HG02852 (cell line): ENCODE measurements at regions not wholly inside any gene's neighbourhood (a gene's known extent, or its start where the extent isn't known, plus 50 kb on each side); places are given as distances from the start of the nearest gene placed in this dataset.

Experiments
- ATAC-seq: cut with Tn5 transposase; IDR thresholded peaks from one replicate; pipeline ENCODE4 v1.9.1; 2021; ENCODE audit warnings: mild to moderate bottlenecking, moderate library complexity; ENCODE audit not compliant: unreplicated experiment

DNA sequence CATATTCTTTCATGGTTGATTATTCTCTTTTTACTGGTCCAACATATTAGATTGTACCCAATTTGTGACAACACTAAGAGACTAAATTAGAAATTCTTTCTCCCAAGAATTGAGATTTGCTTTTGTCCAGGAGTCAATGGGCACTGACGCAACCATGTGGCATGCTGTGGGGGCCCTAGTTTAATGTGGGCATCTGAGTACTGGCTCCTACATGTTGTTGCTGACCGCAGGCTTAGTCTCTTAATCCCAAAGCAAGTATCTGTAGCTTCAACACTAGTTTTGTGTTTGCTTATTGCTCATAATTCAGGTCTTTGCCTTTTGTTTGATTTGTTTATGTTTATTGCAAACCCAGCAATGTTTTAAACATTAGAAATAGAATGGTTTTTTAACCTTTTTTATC lies 263.4 kb upstream of the NDST4 start:
- ATAC-seq: no peak

DNA sequence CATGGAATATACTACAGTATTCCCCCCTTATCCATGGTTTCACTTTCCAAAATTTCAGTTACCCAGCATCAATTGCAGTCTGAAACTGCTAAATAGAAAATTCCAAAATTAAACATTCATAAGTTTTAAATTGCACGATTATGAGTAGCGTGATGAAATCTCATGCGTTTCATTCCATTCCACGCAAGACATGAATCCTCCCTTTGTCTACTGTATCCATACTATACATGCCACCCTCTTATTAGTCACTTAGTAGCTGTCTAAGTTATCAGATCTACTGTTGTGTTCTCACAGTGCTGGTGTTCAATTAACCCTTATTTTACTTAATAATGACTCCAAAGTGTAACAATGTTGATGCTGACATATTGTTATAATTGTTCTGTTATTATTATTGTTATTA lies 261.2 kb upstream of the NDST4 start:
- ATAC-seq: no peak

DNA sequence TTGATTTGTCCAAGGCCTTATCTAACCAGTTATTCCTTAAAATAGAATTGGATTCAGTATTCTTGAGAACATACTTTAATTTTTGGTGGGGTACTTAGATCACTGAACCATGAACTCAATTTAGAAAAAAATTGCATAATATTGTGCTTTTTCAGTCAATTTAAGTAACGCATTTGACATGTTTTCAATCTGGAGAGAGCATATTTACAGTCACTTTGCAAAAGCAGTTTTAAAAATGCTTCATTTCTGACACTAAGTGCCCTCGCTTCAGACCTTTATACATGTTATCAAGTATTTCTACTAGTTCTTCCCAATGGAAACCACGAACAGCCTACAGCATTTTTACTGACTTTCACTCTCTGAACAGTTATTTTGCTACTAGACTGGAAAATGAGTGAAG lies 257.1 kb upstream of the NDST4 start:
- ATAC-seq: no peak

DNA sequence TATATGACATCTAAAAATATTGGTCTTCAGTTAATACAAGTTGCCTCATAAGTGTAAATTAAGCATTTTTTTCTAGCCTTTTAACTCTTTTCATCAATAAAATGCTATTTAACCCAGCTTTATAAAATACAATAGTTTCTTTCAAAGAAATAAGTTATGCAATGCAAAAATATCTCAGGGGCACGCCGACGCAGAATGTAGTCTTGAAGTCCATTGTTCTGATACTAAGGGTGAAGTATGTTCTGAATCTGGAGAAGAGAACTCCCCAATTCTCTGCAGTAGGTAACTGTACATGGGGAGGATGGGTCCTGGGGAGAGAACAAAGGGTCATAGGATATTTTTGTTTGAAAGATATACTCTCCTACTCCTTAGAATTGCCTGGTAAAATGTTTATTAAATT lies 256.6 kb upstream of the NDST4 start:
- ATAC-seq: no peak

DNA sequence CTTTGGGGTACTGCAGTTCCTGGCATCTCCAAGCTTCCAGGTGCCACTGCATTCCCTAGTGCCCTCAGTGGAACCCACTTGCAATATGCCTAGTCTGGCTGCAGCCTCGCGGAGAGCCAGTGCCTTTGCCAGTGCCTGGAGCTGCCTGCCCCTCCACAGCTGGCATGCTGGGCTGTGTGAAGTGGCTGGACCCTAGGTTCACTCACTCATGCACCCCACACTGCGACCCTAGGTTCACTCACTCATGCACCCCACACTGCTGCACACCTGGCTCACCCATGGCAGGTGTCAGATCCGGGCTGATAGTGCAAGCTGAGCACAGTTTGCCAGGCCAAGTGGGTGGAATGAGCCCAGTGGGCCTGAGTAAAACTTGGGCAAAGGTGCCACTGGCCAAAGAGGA lies 253.0 kb upstream of the NDST4 start:
- no peak for ATAC-seq

DNA sequence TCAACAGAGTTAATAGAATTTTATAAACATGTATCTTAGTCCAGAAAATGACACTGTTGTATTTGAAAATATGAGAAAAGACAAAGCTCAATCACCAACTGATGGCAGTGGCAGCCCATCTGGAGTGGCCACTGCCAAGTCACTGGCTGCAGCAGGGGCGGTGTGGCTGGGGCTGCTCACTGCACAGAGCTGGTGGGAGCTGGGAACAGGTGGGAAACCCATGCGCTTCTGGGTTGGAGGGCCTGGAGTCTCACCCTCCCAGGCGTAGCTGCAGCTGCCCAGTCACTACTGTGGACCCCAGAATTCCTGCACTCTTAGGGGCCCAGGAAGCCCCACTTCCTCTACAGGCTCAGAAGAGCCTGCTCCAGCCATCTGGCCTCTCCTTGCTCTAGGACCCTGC lies 251.8 kb upstream of the NDST4 start:
- ATAC-seq: no peak

DNA sequence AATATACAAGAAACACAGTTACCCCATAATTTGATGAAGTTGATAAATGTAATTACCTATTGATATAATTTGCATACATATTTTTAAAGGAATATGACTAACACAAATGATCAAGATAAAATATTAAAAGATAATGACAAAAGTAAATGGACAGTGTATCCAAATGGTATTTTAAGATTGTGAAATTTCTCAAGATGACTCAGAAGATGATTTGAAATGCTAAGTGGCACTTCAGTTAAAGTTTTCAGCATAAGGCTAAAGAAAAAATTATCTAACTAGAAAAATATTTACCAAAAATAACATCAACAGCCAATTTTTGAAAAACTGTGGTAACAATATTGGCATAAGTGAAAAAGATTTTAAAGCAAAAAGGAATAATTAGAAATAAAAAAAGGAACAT lies 248.4 kb upstream of the NDST4 start:
- no peak for ATAC-seq

DNA sequence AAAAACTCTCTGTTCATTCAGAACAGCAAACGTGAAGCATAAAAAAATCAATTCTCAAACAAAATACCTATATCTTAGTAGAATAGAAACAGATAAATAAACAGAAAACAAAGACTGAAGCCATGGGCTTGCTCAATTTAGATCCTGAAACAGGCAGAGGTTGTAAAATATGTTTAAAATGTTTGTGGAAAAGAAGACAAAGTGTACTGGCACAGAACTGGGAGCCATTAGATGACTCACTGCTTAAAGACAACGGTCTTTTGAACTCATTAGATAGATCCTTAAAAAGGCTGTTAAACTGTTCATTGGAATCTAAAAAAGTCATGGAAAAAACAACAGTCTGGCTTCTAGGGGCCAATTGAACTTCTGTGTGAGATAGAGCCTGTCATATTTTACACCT lies 247.0 kb upstream of the NDST4 start:
- no peak for ATAC-seq

DNA sequence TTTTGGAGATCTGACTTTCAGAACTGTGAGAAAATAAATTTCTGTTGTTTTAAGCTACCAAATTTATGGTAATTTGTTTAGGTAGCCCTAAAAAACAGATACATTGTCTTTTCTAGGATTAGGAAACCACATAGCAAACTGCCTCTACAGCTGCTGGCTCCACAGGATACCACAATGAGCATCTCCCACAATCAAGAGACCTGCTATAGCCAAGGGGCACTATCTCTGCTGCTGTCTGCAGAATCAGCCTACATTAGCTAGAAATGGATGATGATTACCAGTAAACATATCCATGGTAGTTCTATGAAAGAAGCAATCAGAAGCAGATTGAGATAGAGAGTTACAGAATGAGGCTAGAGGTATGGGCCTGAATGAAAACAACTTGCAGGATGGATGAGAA lies 244.4 kb upstream of the NDST4 start:
- no peak for ATAC-seq

DNA sequence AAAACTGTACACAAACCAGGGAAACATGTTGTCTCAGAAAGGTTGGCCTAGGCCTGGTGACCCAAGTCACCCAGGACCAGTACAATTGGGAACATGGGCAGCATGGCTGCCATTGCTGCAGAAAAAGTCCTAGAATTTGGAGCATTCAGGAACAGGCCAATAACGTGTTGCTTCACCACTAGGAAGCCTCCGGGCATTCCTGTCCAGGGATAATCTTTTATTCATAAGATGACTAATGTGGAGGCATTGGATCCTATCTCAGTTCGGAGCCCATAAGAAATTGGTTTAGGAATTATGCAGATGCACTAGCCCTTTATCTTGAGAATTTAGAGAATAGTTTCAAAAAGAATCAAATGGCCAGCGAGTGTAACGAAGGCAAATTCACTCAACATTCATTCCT lies 242.8 kb upstream of the NDST4 start:
- no peak for ATAC-seq

DNA sequence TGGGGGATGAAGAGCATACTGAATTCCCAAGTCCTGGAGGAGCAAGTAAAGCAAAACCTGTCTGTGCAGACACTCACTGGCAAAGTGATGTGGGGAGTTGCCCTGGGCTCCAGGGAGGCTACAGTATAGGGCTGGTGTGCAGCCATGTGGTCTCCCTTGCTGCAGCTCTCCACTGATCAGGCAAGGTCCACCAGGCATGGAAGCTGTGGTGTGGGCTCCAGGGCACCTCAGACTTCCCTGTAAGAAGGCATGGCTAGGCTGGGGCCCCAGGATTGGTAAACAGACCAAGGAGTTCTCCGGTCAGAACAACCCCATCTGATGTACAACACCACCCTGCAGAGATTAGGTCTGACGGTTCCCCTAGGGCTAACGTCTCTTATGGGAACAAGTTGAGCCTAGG lies 241.9 kb upstream of the NDST4 start:
- no peak for ATAC-seq

DNA sequence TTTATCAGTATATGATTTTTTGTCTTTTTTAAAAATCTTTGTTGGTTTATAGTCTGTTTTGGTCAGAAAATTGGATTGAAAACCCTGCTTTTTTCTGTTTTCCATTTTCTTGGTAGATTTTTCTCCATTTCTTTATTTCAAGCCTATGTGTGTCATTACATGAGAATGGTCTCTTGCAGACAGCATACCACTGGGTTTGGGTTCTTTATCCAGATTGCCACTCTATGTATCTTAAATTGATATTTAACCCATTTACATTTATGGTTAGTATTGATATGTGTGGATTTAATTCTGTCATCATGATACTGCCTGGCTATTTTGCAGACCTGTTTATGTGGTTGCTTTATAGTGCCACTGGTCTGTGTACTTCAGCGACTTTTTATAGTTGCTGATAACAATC lies 239.9 kb upstream of the NDST4 start:
- ATAC-seq: no peak

DNA sequence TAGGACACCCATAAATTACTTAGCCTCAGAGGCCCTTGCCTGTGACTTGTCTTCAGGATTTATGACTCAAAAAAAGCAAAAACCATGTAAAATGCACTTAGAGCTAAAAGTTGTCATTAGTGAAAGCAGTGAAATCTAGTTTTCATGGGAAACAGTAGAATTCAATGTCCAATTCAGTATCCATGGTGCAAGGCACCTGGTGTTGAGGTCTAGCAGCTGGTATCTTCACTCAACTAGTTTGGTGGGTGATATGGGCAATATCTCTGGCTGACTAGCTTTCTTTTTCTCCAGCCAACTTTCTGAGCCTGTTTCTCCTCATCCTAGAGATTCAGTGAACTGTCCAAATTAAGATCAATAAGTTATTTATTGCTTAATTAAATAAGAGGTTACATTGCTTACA lies 229.8 kb upstream of the NDST4 start:
- ATAC-seq: no peak

DNA sequence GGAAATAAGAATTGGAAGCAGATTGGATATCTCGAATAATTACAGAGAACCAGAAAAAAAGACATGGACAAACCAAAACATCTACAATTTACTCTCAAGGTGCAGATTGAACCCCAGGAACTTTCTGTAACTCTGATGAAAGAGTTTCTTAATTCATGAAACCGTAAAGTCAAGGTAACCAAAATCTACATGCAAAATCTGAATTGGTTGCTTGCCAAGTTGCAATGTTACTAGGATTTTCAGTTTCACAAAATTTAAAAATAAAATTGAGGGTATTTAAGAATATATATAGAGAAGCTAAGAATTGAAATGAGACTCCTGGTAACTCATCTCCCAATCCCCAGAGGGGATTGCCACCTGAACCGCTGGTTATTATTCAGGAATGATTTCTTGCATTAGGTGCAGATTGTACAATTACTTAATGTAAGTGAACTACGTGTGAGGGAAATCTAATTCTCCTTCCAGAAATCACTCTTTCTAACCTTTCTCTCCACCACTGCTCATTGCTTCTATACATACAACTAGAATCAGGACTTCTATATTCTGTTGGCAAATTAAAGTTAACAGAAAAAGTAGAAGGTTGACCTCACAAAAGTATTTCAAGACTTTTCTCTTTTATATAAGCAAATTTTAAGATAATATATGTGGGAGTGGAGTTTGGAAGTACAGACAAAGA lies 221.5 kb upstream of the NDST4 start:
- ATAC-seq: peak; percentile 51

DNA sequence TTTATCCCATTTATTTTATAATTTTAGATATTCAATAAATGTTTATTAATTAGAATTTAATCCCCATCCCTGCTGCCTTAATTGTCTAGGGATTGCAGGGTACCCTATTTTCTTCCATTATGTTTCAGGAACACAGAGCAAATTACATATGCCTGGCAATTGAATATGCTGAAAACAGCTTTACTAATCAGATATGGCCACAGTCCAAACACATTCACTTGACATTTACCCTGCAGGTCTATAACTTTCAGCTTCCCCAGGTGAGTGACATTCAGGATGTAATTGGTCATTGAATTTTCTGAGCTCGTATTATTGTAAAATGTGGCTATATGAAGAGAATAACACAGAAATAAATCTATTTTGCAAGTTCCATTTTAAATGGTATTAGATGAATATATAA lies 218.7 kb upstream of the NDST4 start:
- ATAC-seq: no peak

DNA sequence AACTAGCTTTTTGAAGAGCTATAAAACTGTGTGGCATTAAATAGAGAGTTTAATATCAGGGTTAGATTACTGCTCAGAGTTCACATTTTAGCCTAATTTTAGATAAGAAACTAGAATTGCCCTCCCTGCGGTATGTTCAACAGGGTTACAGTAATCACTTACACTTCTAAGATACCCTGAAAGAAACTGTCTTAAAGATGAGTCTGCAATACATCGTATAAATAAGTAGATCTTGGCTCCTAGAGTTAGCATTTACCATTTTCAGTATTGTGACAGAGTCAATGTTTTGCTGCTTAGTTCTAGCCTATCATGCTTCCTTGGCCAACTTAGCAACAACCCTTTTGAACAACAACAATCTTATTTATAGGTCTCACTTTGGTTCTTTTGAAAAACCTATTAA lies 217.8 kb upstream of the NDST4 start:
- no peak for ATAC-seq

DNA sequence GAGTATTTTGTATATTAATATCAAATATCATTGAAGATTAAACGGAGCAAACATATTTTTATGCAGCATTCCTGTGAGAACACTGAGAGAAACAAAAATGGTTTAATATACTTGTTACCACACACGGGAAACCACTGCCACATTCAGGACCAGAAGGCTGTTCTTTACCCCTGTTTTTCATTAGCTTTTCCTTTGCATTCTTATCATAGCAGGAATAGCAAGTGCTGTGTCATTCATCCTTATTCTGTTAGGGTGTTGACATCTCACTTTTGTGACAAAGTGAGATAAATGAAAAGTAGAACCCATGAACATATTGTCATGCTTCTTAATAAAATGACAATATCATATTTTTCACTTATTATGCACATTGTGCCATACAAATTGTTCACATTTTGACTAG lies 212.4 kb upstream of the NDST4 start:
- no peak for ATAC-seq

DNA sequence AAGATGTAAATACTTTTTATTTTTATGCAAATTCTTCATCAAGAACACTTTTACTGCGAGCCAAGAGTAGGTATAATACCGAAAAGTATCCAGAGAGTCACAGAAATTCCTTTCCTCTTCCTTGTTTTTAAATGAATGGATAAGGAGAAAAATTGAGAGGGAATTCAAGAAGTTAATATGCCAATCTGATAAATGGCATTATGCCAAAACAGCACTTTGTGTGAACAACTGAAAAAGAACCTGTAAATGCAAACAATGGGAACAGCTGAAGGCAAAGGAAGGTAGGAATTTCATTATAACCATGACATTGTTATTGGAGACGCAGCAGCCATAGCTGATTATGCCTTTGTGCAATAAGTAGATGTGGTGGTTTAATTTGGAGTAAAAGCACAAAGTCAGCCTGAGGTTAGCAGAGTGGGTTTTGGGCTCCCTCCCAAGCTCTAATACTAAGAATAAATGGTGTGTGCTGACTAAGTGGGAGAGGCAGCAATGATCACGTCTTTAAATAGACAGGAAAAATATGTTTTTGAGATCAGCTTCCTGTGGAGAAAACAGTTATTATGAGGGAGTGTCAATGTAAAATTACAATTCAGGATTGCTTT lies 209.8 kb upstream of the NDST4 start:
- ATAC-seq: no peak

DNA sequence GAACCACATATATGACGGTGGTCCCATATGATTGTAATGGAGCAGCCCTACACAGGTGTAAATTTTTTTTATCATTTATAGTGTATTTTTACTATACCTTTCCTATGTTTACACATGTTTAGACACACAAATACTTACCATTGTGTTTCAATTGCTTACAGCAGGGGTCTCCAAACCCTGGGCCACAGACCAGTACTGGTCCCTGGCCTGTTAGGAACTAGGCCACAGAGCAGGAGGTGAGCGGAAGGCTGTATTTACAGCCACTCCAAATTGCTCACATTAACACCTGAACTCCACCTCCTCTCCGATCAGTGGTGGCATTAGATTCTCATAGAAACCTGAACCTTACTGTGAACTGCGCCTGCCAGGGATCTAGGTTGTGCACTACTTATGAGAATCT lies 201.8 kb upstream of the NDST4 start:
- no peak for ATAC-seq

DNA sequence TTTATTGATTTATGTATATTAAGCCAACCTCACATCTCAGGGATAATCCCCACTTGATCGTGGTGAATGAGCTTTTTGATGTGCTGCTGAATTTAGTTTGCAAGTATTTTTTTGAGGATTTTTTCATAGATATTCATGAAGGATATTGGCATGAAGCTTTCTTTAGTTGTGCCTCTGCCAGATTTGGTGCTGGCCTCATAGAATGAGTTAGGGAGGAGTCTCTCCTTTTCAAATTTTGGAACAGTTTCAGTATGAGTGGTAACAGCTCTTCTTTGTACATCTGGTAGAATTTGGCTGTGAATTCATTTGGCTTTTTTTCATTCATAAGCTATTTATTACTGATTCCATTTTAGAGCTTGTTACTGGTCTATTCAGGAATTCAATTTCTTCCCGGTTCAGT lies 197.2 kb upstream of the NDST4 start:
- ATAC-seq: no peak

DNA sequence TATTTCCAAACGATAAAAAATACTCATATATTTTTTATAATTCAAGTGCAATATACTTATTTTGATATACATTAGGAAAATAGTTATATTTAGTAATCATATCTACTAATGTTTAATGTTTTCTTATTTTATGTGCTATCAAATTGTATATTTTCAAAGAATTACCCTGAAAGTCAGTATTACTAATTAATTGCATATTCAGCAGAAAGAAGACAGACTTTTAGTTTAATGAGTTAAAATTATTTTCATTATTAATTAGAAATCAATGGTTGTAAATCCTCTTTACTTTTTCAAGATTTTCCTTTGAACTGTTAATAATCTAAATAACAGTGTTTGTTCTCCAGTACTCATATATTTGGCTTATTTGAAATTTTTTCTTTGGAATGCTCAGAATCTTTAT lies 181.3 kb upstream of the NDST4 start:
- ATAC-seq: no peak

DNA sequence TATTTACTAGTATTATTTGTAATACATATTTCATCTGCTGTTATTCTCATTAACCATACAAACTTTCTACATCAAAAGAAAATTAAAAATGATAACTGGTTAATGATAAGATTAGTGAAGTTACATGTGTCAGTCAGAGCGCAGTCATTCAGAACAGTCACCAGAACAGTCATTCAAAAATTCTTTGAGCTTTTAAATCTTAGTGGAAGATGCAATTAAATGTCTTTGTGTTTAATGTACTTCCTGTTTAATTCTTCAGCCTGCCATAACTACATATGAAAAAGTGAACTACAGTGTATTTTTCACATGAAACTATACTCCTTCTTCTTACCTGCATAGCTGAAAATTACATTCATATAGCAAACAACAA lies 179.7 kb upstream of the NDST4 start:
- ATAC-seq: no peak
